ENCODE measurements at regions not wholly inside any gene's neighbourhood (a gene's known extent, or its start where the extent isn't known, plus 50 kb on each side); places are given as distances from the start of the nearest gene placed in this dataset.

GRCh38 chr4:187606581-187606980 is 389.0 kb upstream of the ZFP42 start:
- TF ChIP-seq CTCF (tag by site-specific recombination; IDR thresholded peaks at IDR 0.05) (no peak), ZNF394 (tag by site-specific recombination; IDR thresholded peaks at IDR 0.05; ENCODE audit: borderline replicate concordance) (no peak), PATZ1 (tag by site-specific recombination; IDR thresholded peaks at IDR 0.05) (no peak), ZBTB10 (tag by site-specific recombination; IDR thresholded peaks at IDR 0.05) (no peak), ZNF324 (tag by site-specific recombination; IDR thresholded peaks at IDR 0.05) (no peak), REST (tag by site-specific recombination; IDR thresholded peaks at IDR 0.05) (no peak), ZNF561 (tag by site-specific recombination; IDR thresholded peaks at IDR 0.05; ENCODE audit: borderline replicate concordance) (no peak), ZBTB7A (tag by site-specific recombination; IDR thresholded peaks at IDR 0.05; ENCODE audit: low read depth) (no peak), ZBTB17 (tag by site-specific recombination; IDR thresholded peaks at IDR 0.05) (no peak), ZNF112 (tag by site-specific recombination; IDR thresholded peaks at IDR 0.05) (no peak)

Data from HEK293 (cell line).